ENCODE measurements at regions not wholly inside any gene's neighbourhood (a gene's known extent, or its start where the extent isn't known, plus 50 kb on each side); places are given as distances from the start of the nearest gene placed in this dataset.
A peak's percentile ranks its signal among the peaks of the same experiment; 100 is the strongest.

- DNase-seq (ENCODE audit: low spot score), result no peak
These were observed 100.0 kb upstream of the TNRC6C start for GRCh38 chr17:77858291-77859034.

GRCh38 chr17:77859035-77859810 lies 99.3 kb upstream of the TNRC6C start:
- DNase-seq (ENCODE audit: low spot score), result no peak

- DNase-seq (ENCODE audit: low spot score), result no peak
These were observed 97.3 kb upstream of the TNRC6C start for GRCh38 chr17:77861133-77861695.

GRCh38 chr17:77861981-77862645 lies 96.4 kb upstream of the TNRC6C start:
- DNase-seq (ENCODE audit: low spot score), result no peak

GRCh38 chr17:77862890-77863813 lies 95.4 kb upstream of the TNRC6C start:
- no peak for DNase-seq (ENCODE audit: low spot score)

GRCh38 chr17:77863814-77864161 lies 94.7 kb upstream of the TNRC6C start:
- peak; percentile 34 for DNase-seq (ENCODE audit: low spot score)

- DNase-seq (ENCODE audit: low spot score), result no peak
These were observed 94.0 kb upstream of the TNRC6C start for GRCh38 chr17:77864234-77865111.

GRCh38 chr17:77865112-77865611 lies 93.3 kb upstream of the TNRC6C start:
- DNase-seq (ENCODE audit: low spot score), result peak; percentile 52

- DNase-seq (ENCODE audit: low spot score), result no peak
These were observed 92.8 kb upstream of the TNRC6C start for GRCh38 chr17:77865716-77866115.

- no peak for DNase-seq (ENCODE audit: low spot score)
These were observed 91.2 kb upstream of the TNRC6C start for GRCh38 chr17:77867308-77867781.

- DNase-seq (ENCODE audit: low spot score), result no peak
These were observed 90.4 kb upstream of the TNRC6C start for GRCh38 chr17:77867976-77868713.

GRCh38 chr17:77869041-77869599 lies 89.4 kb upstream of the TNRC6C start:
- DNase-seq (ENCODE audit: low spot score), result no peak

GRCh38 chr17:77869665-77870132 lies 88.8 kb upstream of the TNRC6C start:
- no peak for DNase-seq (ENCODE audit: low spot score)

- no peak for DNase-seq (ENCODE audit: low spot score)
These were observed 86.3 kb upstream of the TNRC6C start for GRCh38 chr17:77872199-77872598.

GRCh38 chr17:77872714-77873499 lies 85.6 kb upstream of the TNRC6C start:
- no peak for DNase-seq (ENCODE audit: low spot score)

GRCh38 chr17:77873500-77874302 lies 84.8 kb upstream of the TNRC6C start:
- no peak for DNase-seq (ENCODE audit: low spot score)

Data from SK-N-DZ (cell line).